ENCODE measurements at regions not wholly inside any gene's neighbourhood (a gene's known extent, or its start where the extent isn't known, plus 50 kb on each side); places are given as distances from the start of the nearest gene placed in this dataset.

- DNase-seq (ENCODE audit: low read depth in 2 of 2), result no peak
Observed at GRCh38 chr2:9756692-9757250, 86.5 kb upstream of the TAF1B start.

DNA sequence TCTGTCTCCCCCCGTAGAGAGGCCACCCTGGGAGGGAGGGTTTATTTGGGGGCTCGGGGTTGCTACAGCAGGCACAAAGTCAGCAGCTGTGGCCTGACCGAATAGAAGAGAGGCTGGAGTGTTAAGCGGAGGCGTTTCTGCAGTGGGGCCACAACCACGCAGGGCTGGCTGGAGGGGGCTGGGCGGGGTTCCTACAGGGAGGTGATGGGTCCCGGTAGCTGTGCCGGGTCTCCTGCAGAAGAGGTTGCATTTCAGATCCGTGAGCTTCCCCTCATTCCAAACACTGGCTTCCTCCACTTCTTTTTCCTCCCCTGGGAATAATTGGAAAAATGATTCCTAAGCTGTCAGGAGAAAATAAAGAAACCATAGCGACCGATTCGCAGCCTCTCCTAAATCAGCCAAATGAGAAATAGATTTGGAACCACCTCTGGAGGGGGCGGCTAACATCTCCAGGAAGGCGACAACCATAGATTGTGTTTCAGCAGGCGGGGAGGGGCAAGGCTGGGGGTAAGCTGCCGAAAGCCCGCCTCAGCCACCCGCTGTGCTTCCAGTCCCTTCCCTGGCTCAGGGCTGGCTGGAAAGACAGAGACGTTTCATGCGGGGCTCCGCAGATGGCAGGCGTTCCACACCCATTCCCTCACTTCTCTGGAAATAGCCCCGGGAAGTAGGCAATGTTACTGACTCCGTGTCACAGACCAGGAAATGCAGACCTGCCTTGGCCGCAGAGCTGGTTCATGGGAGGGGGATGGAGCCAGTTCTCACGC lies 85.6 kb upstream of the TAF1B start:
- peak; percentile 31 to 36 for DNase-seq (ENCODE audit: low read depth in 2 of 2)

- DNase-seq (ENCODE audit: low read depth in 2 of 2), result no peak
Observed at GRCh38 chr2:9758741-9759140, 84.5 kb upstream of the TAF1B start.

DNA sequence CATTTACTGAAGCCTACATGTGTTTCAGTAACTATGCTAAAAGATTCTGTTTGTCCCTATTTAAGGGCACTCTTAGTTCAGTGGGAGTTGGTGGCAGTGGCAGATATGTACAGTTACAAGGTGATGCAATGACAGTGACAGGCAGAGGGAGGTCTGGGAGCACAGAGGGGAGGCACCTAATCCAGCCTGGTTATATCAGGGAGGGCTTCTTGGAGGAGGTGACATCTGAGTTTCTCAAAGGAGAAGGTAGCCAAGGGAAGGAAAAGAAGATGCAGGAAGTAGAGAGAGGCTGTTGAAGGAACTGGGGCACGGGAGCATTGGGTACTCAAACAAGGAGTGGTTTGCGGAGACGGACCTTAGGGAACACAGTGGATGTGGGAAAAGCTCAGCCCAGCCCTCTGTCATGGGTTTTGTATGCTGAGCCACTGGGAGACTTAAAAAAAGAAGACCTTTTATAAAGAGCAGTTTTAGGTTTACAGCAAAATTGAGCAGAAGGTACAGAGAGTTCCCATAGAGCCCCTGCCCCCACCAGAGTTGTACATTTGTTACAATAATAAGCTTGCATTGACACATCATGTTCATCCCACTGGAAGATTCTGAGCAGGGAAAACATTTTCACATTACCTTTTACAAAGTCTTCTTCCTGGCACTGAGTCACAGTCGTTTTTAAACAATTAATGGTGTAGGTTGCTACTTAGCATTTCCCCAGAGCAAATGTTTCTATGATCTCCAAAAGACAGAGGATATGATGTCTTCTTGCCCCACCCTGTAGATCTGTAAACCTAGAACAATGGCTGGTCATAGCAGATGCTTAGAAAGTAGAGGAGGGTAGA lies 83.0 kb upstream of the TAF1B start:
- no peak for DNase-seq (ENCODE audit: low read depth in 2 of 2)

DNA sequence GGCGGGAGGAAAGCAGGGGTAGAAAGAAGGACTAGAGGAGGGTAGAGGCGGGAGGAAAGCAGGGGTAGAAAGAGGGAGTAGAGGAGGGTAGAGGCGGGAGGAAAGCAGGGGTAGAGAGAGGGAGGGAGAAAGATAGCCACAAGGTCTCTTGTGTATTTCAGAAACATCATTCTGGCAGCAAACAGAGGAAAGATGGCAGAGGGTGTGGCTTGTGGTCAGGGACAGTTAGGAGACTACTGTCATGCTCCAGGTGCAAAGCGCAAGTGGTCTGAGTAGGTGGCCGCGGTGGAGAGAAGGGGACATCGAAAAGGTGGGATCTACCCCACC lies 82.4 kb upstream of the TAF1B start:
- no peak for DNase-seq (ENCODE audit: low read depth in 2 of 2)

GRCh38 chr2:9761577-9761976 lies 81.7 kb upstream of the TAF1B start:
- DNase-seq (ENCODE audit: low read depth in 2 of 2), result no peak

- DNase-seq (ENCODE audit: low read depth in 2 of 2), result no peak
Observed at GRCh38 chr2:9762164-9762563, 81.1 kb upstream of the TAF1B start.

- no peak for DNase-seq (ENCODE audit: low read depth in 2 of 2)
Observed at GRCh38 chr2:9762941-9763340, 80.3 kb upstream of the TAF1B start.

- DNase-seq (ENCODE audit: low read depth in 2 of 2), result no peak
Observed at GRCh38 chr2:9763356-9764152, 79.7 kb upstream of the TAF1B start.

- no peak for DNase-seq (ENCODE audit: low read depth in 2 of 2)
Observed at GRCh38 chr2:9764153-9764778, 79.0 kb upstream of the TAF1B start.

- DNase-seq (ENCODE audit: low read depth in 2 of 2), result no peak
Observed at GRCh38 chr2:9765611-9766531, 77.4 kb upstream of the TAF1B start.

GRCh38 chr2:9767656-9768281 lies 75.5 kb upstream of the TAF1B start:
- DNase-seq (ENCODE audit: low read depth in 2 of 2), result no peak

DNA sequence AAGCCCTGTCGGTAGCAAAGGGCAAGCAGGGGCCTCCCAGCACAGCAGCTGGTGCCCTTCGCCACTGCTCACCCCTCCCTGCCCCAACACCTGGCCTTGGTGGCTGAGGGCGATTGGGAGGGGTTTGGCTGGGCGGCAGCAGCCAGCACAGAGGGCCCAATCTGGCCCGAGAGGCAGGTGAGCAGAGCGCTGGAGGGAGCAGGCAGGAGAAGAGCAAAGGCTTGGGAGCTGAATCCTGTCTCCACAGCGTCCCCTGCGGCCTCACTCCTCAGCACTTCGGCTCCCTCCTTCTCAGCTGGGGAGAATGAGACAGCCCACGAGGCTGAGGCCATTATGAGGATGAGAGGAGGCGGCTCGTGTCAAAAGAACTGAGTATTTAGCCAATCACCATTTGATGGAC lies 74.9 kb upstream of the TAF1B start:
- DNase-seq (ENCODE audit: low read depth in 2 of 2), result no peak

- DNase-seq (ENCODE audit: low read depth in 2 of 2), result no peak
Observed at GRCh38 chr2:9769171-9770005, 73.9 kb upstream of the TAF1B start.

- no peak for DNase-seq (ENCODE audit: low read depth in 2 of 2)
Observed at GRCh38 chr2:9770006-9770307, 73.3 kb upstream of the TAF1B start.

- peak; percentile 53 to 57 for DNase-seq (ENCODE audit: low read depth in 2 of 2)
Observed at GRCh38 chr2:9770308-9771100, 72.8 kb upstream of the TAF1B start.

DNA sequence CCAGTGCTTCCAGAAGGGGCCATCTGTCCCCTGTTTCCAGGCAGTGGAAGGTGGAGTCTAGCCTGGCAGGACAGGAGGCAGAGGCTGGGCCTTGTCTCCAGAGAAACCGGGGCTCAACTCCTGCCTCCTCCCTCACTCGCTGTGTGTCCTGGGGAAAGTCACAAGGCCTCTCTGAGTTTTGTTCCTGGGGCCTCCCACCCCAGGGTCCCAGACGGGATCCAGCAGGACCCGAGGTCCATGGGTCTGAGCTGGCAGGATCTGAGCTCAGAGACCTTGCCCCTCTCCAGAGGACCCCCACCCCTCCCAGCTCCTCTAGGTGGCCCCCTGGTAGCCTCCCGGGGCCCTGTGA lies 72.2 kb upstream of the TAF1B start:
- DNase-seq (ENCODE audit: low read depth in 2 of 2), result no peak

DNA sequence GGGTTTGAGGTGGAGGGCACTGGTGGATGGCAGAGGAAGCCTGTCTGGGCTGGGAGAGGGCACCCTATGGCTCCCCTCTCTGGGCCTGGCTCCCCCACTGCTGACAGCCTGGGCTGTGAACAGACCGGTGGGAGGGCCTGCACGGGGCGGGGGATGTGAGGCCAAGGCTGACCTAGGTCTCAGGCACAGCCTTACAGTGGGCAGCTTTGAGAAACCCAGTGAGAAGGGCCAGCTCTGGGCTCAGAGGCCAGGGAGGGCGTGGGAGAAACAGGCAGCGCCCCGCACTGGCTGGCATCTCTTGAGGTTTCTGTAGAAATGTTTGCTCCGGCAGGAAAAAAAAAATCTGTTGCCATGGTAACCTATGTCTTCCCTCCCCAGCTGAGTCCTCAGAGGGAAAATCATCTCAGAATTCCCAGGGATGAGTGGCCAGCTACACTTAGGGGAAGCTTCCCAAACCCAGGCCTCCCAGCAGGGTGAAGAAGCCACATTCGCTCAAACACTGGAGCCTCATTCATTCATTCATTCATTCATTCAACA lies 71.7 kb upstream of the TAF1B start:
- DNase-seq (ENCODE audit: low read depth in 2 of 2), result peak; percentile 31 to 37

Measured in fibroblast of skin of left quadriceps (primary cell).